Spleen (tissue), 11 donors: ENCODE measurements at regions not wholly inside any gene's neighbourhood (a gene's known extent, or its start where the extent isn't known, plus 50 kb on each side); places are given as distances from the start of the nearest gene placed in this dataset.

ENCODE experiments used
- DNase-seq: peaks from one replicate; pipeline ENCODE4 v3.0.0-alpha.2; 2020
- H3K27ac ChIP-seq, 8 donors: fragments of 200-600 bp; sonication (generic) in 7 of 8; 1 replicate in 4 of 8; 2 replicates in 4 of 8; pipeline versions ENCODE4 v1.5.0 to v1.8.0; 2016 to 2021; ENCODE audit warnings: inconsistent platforms in 4 of 8, mild to moderate bottlenecking in 4 of 8, moderate library complexity in 1 of 8
- H3K27me3 ChIP-seq, 7 donors: fragments of 200-600 bp; sonication (generic) in 6 of 7; replicated peaks in 1 of 7; 1 replicate in 4 of 7; 2 replicates in 3 of 7; pipeline versions ENCODE4 v1.5.0 to v1.8.0; 2016 to 2021; ENCODE audit warnings: inconsistent platforms in 3 of 7, mild to moderate bottlenecking in 1 of 7
- H3K36me3 ChIP-seq, 6 donors: fragments of 200-600 bp; sonication (generic) in 5 of 6; 1 replicate in 4 of 6; 2 replicates in 2 of 6; pipeline versions ENCODE4 v1.5.0 to v1.8.0; 2016 to 2021; ENCODE audit warnings: inconsistent platforms in 2 of 6
- H3K4me1 ChIP-seq, 6 donors: fragments of 200-600 bp; sonication (generic) in 5 of 6; 1 replicate in 3 of 6; 2 replicates in 3 of 6; pipeline versions ENCODE4 v1.5.0 to v1.8.0; 2016 to 2021; ENCODE audit warnings: inconsistent platforms in 3 of 6
- H3K4me3 ChIP-seq, 8 donors: fragments of 200-600 bp; sonication (generic) in 7 of 8; 1 replicate in 4 of 8; 2 replicates in 4 of 8; pipeline versions ENCODE4 v1.5.0 to v1.8.0; 2016 to 2021; ENCODE audit warnings: inconsistent platforms in 4 of 8, mild to moderate bottlenecking in 4 of 8, moderate library complexity in 2 of 8
- H3K9me3 ChIP-seq, 8 donors: fragments of 200-600 bp; sonication (generic) in 7 of 8; 1 replicate in 4 of 8; 2 replicates in 4 of 8; pipeline versions ENCODE4 v1.5.0 to v1.8.0; 2016 to 2021; ENCODE audit warnings: inconsistent platforms in 4 of 8
- CTCF ChIP-seq, 11 experiments: fragments of 200-600 bp in 7 of 11; fragments of 450-650 bp in 4 of 11; sonication (generic) in 4 of 11; IDR thresholded peaks in 8 of 11; conservative IDR thresholded peaks in 3 of 11; 1 replicate in 7 of 11; 2 replicates in 4 of 11; pipeline versions ENCODE4 v1.4.0 to v1.8.0; 2016 to 2021; ENCODE audit warnings: antibody characterized with exemption in 11 of 11, inconsistent platforms in 4 of 11, mild to moderate bottlenecking in 1 of 11
- POLR2A ChIP-seq, 3 donors: fragments of 450-650 bp; IDR thresholded peaks; one replicate each; pipeline ENCODE4 v1.5.1; 2017; ENCODE audit warnings: antibody characterized with exemption in 3 of 3, mild to moderate bottlenecking in 1 of 3
- POLR2AphosphoS5 ChIP-seq, 3 donors: sonication (generic); formaldehyde crosslinking; IDR thresholded peaks; one replicate each; pipeline ENCODE4 v1.5.1; 2017; ENCODE audit warnings: antibody characterized with exemption in 3 of 3
- WGBS, 5 donors: extraction: QIAGEN DNeasy Blood & Tissue Kit in 3 of 5; methylation state at CpG; one replicate each; pipeline versions ENCODE4 v1.1.5 to v1.1.7; 2013 to 2018; 5-methylcytosine and 5-hydroxymethylcytosine counted together
- intact Hi-C: fragments of 100-400 bp; cut with DNase I; formaldehyde crosslinking; loops from one replicate; pipeline ENCODE4 v1.15.0; 2023; ENCODE audit warnings: low total_unique reads
- donor health status: healthy with polysubstance abuse.
- donor health status: DM: no; HTN: no; CAD: no; lungs with moderate emphysema.
- donor health status: DM: no; HTN: no; CAD: no.
- donor health status: Bipolar disorder and iron deficiency.
- donor health status: healthy.
- donor health status: DM: no; HTN: no; CAD: no.
- donor health status: DM: yes; HTN: yes; CAD: no.

GRCh38 chr1:73911849-73912248 is 286.1 kb downstream of the LRRIQ3 start:
- H3K9me3 ChIP-seq, result peaks cover 0 to 31% (median 21%) of the 10 kb centered on the region in 8 donors
- no peak for DNase-seq
- TF ChIP-seq POLR2AphosphoS5 (IDR thresholded peaks at IDR 0.05), result no peak
- no peak for TF ChIP-seq POLR2A (IDR thresholded peaks at IDR 0.05)
- TF ChIP-seq CTCF (IDR thresholded peaks at IDR 0.05 in 8 of 11, conservative IDR thresholded peaks at IDR 0.05 in 3 of 11), result no peak
- no peaks in the 10 kb centered on the region for H3K27me3 ChIP-seq
- intact Hi-C loops, result no loop called here
- whole genome bisulfite sequencing, 5 donors, result 80 to 92% (median 83%) methylated on average over 1 of the region's 1 CpG
- H3K4me3 ChIP-seq, result no peak overlapping the region
- no peaks in the 10 kb centered on the region for H3K36me3 ChIP-seq
- H3K27ac ChIP-seq, result no peak overlapping the region
- no peaks in the 10 kb centered on the region for H3K4me1 ChIP-seq

- H3K27me3 ChIP-seq, result no peaks in the 10 kb centered on the region
- no peak overlapping the region for H3K4me3 ChIP-seq
- TF ChIP-seq POLR2A (IDR thresholded peaks at IDR 0.05) (no peak), CTCF (IDR thresholded peaks at IDR 0.05 in 8 of 11, conservative IDR thresholded peaks at IDR 0.05 in 3 of 11) (no peak), POLR2AphosphoS5 (IDR thresholded peaks at IDR 0.05) (no peak)
- peaks cover 0 to 31% (median 21%) of the 10 kb centered on the region in 8 donors for H3K9me3 ChIP-seq
- no peak for DNase-seq
- 74 to 88% (median 75%) methylated on average over 1 of the region's 1 CpG for WGBS, 5 donors
- no peaks in the 10 kb centered on the region for H3K36me3 ChIP-seq
- H3K4me1 ChIP-seq, result no peaks in the 10 kb centered on the region
- no peak overlapping the region for H3K27ac ChIP-seq
- intact Hi-C loops, result no loop called here
Observed at GRCh38 chr1:73910466-73910865, 287.5 kb downstream of the LRRIQ3 start.

- H3K36me3 ChIP-seq, result no peaks in the 10 kb centered on the region
- TF ChIP-seq CTCF (IDR thresholded peaks at IDR 0.05 in 8 of 11, conservative IDR thresholded peaks at IDR 0.05 in 3 of 11), result no peak
- no peak for TF ChIP-seq POLR2A (IDR thresholded peaks at IDR 0.05)
- TF ChIP-seq POLR2AphosphoS5 (IDR thresholded peaks at IDR 0.05), result no peak
- 65 to 78% (median 70%) methylated on average over 2 of the region's 2 CpGs for WGBS, 5 donors
Observed at GRCh38 chr1:73910062-73910461, 287.9 kb downstream of the LRRIQ3 start.

GRCh38 chr1:73909043-73909562 is 288.9 kb downstream of the LRRIQ3 start:
- H3K27me3 ChIP-seq, result no peaks in the 10 kb centered on the region
- no peak for DNase-seq
- no peaks in the 10 kb centered on the region for H3K4me1 ChIP-seq
- 76 to 92% (median 80%) methylated on average over 2 of the region's 2 CpGs for WGBS, 5 donors
- TF ChIP-seq CTCF (IDR thresholded peaks at IDR 0.05 in 8 of 11, conservative IDR thresholded peaks at IDR 0.05 in 3 of 11) (no peak), POLR2A (IDR thresholded peaks at IDR 0.05) (no peak), POLR2AphosphoS5 (IDR thresholded peaks at IDR 0.05) (no peak)
- H3K27ac ChIP-seq, result no peak overlapping the region
- no peaks in the 10 kb centered on the region for H3K36me3 ChIP-seq
- H3K9me3 ChIP-seq, result peaks cover 0 to 29% (median 21%) of the 10 kb centered on the region in 8 donors
- H3K4me3 ChIP-seq, result no peak overlapping the region
- intact Hi-C loops, result no loop called here

More at GRCh38 chr1:73910062-73910461, 287.9 kb downstream of the LRRIQ3 start:
- Histone ChIP-seq H3K27ac (no peak overlapping the region), H3K4me3 (no peak overlapping the region), H3K4me1 (no peaks in the 10 kb centered on the region), H3K9me3 (peaks cover 0 to 31% (median 21%) of the 10 kb centered on the region in 8 donors), H3K27me3 (no peaks in the 10 kb centered on the region)
- DNase-seq, result no peak
- intact Hi-C loops, result no loop called here
